WTC11 (cell line): ENCODE measurements at regions not wholly inside any gene's neighbourhood (a gene's known extent, or its start where the extent isn't known, plus 50 kb on each side); places are given as distances from the start of the nearest gene placed in this dataset.

ENCODE experiments used
- ETV6 ChIP-seq: sonication (generic); formaldehyde crosslinking; IDR thresholded peaks from 2 replicates; pipeline ENCODE4 v1.8.1; 2022; ENCODE audit warnings: mild to moderate bottlenecking, missing genetic modification reagents
- HMGA2 ChIP-seq: fragments of 250-450 bp; sonication (Bioruptor Pico); IDR thresholded peaks from 2 replicates; pipeline ENCODE4 v1.4.0; 2021; ENCODE audit warnings: mild to moderate bottlenecking, moderate library complexity
- KAT7 ChIP-seq: sonication (generic); formaldehyde crosslinking; IDR thresholded peaks from 2 replicates; pipeline ENCODE4 v1.8.1; 2023; ENCODE audit warnings: missing genetic modification reagents, mild to moderate bottlenecking, borderline replicate concordance
- MXD4 ChIP-seq: fragments of 250-450 bp; sonication (Bioruptor Pico); IDR thresholded peaks from 2 replicates; pipeline ENCODE4 v1.8.0; 2021; ENCODE audit warnings: mild to moderate bottlenecking, moderate library complexity, borderline replicate concordance
- ZNF263 ChIP-seq: sonication (generic); formaldehyde crosslinking; IDR thresholded peaks from 2 replicates; pipeline ENCODE4 v1.8.1; 2022; ENCODE audit warnings: low read depth, mild to moderate bottlenecking, moderate library complexity, missing genetic modification reagents
- TF ChIP-seq, protein P1 (sequence below): sonication (generic); formaldehyde crosslinking; IDR thresholded peaks from 2 replicates; pipeline ENCODE4 v1.8.1; 2023; ENCODE audit warnings: mild to moderate bottlenecking, missing genetic modification reagents, moderate library complexity
- TF ChIP-seq, protein P2 (sequence below): sonication (generic); formaldehyde crosslinking; conservative IDR thresholded peaks from 2 replicates; pipeline ENCODE4 v1.8.1; 2022; ENCODE audit warnings: mild to moderate bottlenecking, missing genetic modification reagents
- TF ChIP-seq, protein P3 (sequence below): sonication (generic); formaldehyde crosslinking; IDR thresholded peaks from 2 replicates; pipeline ENCODE4 v1.8.1; 2022; ENCODE audit warnings: low read depth, mild to moderate bottlenecking, moderate library complexity, missing genetic modification reagents, borderline replicate concordance
- TF ChIP-seq, protein P4 (sequence below): sonication (generic); formaldehyde crosslinking; IDR thresholded peaks from 2 replicates; pipeline ENCODE4 v1.8.1; 2022; ENCODE audit warnings: mild to moderate bottlenecking, moderate library complexity, missing genetic modification reagents

DNA sequence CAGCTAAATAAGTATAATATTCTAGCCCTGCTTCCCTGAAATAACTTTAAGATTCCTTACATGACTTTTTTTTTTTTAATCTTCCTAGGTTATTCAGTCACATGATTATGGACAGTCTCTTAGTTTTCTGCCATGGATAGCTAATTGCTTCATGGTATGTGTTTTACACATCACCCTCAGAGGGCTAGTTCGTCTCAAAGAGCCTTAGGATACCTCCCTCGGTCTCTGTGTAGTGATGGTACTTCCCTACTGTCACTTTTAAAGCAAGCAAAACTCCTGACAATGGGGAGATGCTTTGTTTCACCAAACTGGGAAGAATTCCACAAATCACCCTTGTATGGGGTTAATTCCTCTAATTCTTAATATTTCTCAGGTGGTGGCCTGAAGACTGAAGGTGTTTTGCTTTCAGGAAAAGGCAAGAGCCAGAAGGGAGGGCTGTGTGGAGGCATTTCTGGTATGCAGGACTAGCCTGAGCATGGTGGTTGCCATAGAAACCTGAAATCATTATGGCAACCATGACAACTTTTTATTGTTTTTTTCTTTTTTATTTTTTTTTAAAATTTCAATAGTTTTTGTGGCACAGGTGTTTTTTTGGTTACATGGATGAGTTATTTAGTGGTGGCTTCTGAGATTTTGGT, 70.4 kb downstream of the BEX3 start (continued):
- TF ChIP-seq, protein P1, sequence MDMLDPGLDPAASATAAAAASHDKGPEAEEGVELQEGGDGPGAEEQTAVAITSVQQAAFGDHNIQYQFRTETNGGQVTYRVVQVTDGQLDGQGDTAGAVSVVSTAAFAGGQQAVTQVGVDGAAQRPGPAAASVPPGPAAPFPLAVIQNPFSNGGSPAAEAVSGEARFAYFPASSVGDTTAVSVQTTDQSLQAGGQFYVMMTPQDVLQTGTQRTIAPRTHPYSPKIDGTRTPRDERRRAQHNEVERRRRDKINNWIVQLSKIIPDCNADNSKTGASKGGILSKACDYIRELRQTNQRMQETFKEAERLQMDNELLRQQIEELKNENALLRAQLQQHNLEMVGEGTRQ (CRISPR knock-in tag) = no peak
- TF ChIP-seq, protein P2, sequence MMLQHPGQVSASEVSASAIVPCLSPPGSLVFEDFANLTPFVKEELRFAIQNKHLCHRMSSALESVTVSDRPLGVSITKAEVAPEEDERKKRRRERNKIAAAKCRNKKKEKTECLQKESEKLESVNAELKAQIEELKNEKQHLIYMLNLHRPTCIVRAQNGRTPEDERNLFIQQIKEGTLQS (CRISPR knock-in tag) = no peak
- TF ChIP-seq ZNF263 (CRISPR knock-in tag) (no peak), ETV6 (CRISPR knock-in tag) (no peak), HMGA2 (CRISPR knock-in tag) (no peak), MXD4 (CRISPR knock-in tag) (no peak), KAT7 (CRISPR knock-in tag) (no peak)
- TF ChIP-seq, protein P3, sequence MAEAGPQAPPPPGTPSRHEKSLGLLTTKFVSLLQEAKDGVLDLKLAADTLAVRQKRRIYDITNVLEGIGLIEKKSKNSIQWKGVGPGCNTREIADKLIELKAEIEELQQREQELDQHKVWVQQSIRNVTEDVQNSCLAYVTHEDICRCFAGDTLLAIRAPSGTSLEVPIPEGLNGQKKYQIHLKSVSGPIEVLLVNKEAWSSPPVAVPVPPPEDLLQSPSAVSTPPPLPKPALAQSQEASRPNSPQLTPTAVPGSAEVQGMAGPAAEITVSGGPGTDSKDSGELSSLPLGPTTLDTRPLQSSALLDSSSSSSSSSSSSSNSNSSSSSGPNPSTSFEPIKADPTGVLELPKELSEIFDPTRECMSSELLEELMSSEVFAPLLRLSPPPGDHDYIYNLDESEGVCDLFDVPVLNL (CRISPR knock-in tag) = no peak
- TF ChIP-seq, protein P4, sequence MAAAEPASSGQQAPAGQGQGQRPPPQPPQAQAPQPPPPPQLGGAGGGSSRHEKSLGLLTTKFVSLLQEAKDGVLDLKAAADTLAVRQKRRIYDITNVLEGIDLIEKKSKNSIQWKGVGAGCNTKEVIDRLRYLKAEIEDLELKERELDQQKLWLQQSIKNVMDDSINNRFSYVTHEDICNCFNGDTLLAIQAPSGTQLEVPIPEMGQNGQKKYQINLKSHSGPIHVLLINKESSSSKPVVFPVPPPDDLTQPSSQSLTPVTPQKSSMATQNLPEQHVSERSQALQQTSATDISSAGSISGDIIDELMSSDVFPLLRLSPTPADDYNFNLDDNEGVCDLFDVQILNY (CRISPR knock-in tag) = no peak
- TF ChIP-seq, all 79 proteins: peak for 0
